Left lobe of liver (tissue), 2 donors: ENCODE measurements at regions not wholly inside any gene's neighbourhood (a gene's known extent, or its start where the extent isn't known, plus 50 kb on each side); places are given as distances from the start of the nearest gene placed in this dataset.
A peak's percentile ranks its signal among the peaks of the same experiment; 100 is the strongest.

Source experiments
- ATAC-seq: fragments of 200-7000 bp; cut with Tn5 transposase; one replicate; pipeline ENCODE4 v1.9.1; 2020; ENCODE audit warnings: mild to moderate bottlenecking, moderate library complexity
- DNase-seq: peaks from one replicate; pipeline ENCODE4 v3.0.0-alpha.2; 2020; ENCODE audit warnings: low spot score
- donor health status: DM: no; HTN: no; CAD: no; lungs with moderate emphysema.
- donor health status: DM: no; HTN: yes; CAD: no.

DNA sequence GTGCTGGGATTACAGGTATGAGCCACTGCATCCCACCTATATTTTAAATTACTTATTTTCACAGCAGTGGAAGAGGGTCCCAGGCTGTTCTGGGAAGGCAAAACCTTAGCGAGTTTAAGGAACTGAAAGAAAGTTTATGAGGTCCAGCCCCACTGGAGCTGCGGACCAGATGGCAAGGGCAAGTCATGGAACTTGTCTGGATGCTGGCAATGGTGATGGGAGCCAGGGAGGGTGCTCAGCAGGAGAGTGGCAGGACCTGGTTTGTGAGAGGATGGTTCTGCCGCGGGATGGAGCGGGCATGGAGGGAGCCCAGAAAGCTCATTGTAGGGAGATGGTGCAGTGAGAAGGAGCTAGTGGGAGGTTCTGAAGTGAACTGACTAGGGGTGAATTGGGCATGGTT, 50.6 kb upstream of the SLC45A1 start:
- ATAC-seq (no peak), DNase-seq (no peak)

DNA sequence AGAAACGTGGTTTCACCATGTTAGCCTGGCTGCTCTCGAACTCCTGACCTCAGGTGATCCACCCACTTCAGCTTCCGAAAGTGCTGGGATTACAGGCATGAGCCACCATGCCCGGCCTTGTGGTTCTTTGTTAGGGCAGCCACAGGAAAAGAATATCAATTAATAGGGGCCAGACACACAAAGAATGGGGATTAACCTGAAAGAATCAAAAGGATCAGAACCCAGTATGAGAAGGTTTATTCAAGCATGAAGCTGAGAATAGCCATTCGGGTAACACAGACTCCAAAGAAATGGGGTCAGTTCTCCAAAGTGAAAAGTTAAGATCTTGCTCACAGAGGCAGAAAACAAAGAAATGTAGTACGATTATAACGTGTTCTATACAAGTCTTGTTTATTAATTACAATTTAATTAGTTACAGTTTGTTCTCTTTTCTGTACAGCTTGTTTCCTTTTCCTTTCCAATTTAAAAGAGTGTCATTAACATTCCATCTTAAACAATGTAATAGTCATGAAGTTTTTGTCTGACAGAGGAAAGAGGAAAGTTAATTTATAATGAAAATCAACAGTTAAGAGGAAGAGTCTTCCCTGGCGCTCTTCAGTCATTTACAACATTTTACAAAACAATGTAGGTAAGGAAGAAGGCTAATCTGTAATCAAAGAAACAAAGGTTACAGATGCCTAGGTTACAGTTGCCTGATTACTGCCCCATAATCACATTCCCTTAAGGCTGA, 51.3 kb upstream of the SLC45A1 start:
- ATAC-seq, result no peak
- no peak for DNase-seq

DNA sequence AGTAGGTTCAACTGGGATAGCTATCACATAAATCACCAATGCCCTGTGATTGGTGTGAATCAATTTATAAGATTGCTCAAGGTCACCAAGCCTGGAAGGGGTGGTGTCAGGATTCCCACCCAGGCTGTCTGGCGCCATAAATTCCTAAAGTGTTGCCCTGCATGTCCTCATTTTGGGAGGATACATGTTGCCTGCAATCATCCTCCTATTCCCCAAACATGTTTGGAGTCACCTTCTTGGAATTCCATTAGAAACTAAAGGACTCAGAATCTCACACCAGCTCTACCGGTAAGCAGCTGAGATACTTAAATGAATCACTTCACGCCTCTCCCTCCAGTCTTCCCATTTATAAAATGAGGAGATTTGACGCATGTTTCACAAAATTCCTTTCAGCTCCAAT, 54.1 kb upstream of the SLC45A1 start:
- DNase-seq (no peak), ATAC-seq (no peak)

DNA sequence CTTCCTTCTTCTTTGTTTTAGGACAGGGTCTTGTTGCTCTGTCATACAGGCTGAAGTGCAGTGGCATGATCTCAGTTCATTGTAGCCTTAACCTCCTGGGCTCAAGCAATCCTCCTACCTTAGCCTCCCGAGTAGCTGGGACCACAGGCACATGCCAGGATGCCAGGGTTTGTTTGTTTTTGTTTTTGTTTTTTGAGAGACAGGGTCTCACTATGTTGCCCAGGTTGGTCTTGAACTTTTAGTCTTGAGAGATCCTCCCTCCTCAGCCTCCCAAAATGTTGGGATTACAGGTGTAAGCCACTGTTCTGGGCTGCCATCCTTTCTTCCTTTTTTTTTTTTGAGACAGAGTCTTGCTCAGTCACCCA, 56.5 kb upstream of the SLC45A1 start:
- ATAC-seq (no peak), DNase-seq (no peak)

DNA sequence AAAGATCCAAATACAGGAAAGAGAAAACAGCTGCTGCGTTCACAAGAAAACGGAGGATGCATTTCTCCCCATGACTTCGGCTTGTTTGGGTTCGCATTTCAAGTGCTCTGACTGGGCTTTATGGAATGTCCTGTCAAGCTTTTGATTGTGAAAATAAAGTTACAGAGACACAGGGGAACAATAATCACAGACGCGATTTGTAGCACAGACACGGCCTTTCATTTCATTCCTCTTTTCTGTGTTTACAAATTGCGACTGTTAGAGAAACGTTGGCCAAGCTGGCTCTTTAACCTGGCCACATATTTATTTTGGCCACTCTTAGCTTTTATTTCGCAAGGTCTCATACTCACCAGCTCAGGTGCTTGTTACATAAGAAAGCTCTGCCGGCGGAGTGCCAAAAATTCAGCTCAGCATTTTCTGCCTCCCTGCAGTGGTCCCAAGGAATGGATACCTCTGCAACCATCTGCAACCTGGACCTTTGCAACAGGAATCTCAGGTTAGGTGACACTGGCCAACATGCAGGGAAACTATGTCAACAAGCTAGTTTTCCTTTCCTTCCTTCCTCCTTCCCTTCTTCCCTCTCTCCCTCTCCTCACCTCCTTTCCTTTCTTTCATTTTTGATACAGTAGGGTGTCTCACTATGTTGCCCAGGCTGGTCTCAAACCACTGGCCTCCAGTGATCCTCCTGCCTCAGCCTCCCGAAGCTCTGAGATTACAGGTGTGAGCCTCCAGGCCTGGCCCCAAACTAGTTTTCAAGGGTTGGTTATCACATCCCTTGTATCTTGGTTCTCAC, 58.2 kb upstream of the SLC45A1 start:
- peak; percentile 91 for DNase-seq
- ATAC-seq, result peak; percentile 34

DNA sequence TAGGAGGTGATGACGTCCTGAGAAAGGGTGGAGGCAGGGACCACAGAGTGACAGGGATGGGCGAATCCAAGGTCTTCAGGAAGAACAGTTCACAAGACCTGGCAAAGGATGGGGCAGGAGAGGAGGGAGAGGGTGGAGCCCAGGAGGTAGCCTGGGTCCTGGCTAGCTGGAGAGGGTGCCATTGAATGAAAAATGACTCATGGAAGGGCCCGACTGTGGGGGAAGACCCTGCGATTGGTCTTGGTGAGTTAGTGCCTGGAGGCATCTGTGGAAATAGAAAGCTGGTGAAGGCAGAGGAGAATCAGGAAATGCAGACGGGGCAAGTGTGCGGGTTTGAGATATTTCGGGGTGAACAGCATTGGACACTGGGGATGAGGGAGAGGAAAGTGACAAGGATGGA, 60.3 kb upstream of the SLC45A1 start:
- ATAC-seq, result no peak

DNA sequence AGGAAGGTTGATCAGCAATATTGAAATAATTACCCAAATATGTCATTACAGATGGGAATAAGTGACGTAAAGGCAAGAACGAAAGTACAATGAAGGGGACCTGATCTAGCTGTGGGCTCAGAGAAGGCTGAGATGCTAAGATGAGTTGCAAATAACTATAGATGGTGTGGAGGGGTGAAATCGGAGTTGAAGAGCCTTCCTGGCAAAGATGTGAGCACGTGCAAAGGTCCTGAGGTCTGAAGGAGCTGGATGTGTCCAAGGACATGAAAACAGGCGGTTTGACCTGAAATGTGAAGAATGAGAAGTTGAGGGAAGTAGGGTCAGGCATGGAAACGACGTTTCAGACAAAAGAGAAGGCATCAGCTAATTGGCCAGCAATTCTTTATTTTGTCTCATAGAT, 61.6 kb upstream of the SLC45A1 start:
- no peak for ATAC-seq
- no peak for DNase-seq

More for the DNA sequence above, 60.3 kb upstream of the SLC45A1 start:
- DNase-seq, result no peak

DNA sequence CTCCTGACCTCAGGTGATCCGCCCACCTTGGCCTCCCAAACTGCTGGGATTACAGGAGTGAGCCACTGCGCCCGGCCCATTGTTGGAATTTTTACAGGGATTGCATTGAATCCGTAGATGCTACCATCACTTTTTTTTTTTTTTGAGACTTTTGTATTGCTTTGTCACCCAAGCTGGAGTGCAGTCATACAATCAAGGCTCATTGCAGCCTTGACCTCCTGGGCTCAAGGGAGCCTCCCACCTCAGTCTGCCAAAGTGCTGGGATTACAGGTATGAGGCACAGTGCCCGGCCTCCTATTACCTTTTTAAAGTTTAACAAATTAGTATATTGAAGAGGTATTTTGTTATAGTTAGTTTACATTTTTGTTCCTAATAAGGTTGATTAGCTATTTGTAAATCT, 62.2 kb upstream of the SLC45A1 start:
- ATAC-seq, result peak; percentile 53
- peak; percentile 84 for DNase-seq

DNA sequence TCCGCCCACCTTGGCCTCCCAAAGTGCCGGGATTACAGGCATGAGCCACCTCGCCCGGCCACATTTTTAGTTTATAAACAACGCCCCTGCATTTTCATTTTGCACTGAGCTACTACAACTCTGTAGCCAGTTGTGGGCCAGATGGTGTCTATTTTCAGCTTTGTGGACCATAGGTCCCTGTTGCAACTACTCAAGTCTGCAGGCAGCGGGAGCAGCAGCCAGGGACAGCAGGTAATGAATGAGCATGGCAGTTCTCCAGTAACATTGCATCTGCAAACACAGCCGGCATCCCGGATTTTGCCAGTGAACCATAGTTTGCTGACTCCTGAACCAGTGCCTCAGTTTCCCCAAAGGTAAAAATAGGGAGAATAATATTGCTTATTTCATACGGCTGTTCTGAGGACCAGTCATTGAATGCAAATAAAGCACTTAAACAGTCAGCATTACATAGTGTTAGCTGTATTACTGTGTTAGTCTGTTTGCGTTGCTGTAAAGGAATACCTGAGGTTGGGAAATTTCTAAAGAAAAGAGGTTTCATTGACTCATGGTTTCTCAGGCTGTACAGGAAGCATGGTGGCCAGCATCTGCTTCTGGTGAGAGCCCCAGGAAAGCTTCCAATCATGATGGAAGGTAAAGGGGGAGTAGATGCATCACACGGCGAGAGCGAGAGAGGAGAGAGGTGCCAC, 65.5 kb upstream of the SLC45A1 start:
- ATAC-seq (peak; percentile 81), DNase-seq (peak; percentile 77)

DNA sequence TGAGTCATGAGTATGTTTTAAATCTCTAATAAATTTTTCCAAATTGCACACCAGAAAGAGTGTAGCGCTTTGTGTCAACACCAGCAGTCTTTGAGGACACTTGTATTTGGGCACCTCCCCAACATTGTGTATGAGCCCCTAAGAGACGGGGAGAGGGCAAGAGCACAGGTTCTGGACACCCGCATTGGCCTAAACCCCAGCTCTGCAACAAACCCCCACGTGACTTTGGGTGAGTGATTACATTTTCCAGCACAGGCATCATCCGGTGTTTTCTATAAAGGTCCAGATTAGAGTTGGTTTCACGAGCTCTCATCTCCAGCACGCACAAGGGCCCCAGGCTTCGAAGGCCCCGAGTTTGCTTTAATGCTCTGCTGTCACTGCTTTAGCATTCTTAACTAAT, 66.3 kb upstream of the SLC45A1 start:
- no peak for DNase-seq
- no peak for ATAC-seq

DNA sequence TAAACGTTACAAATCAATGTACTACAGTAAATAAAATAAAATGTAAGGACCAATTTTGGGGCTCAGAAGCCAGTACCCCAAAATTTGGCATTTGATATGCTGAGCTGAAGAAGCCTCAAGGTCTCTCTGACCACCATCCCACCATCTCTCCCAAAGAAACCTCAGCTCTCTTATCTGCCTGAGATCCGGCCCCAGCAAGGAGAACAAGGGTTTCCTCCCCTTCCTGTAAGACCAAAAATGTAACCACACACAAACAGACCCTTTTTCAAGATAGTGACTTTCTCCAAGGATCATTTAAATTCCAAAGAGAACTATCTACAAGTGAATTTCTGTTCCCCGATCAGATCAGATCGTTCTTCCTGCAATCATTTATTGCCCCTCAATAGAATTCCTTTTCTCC, 68.1 kb upstream of the SLC45A1 start:
- ATAC-seq (no peak), DNase-seq (no peak)

DNA sequence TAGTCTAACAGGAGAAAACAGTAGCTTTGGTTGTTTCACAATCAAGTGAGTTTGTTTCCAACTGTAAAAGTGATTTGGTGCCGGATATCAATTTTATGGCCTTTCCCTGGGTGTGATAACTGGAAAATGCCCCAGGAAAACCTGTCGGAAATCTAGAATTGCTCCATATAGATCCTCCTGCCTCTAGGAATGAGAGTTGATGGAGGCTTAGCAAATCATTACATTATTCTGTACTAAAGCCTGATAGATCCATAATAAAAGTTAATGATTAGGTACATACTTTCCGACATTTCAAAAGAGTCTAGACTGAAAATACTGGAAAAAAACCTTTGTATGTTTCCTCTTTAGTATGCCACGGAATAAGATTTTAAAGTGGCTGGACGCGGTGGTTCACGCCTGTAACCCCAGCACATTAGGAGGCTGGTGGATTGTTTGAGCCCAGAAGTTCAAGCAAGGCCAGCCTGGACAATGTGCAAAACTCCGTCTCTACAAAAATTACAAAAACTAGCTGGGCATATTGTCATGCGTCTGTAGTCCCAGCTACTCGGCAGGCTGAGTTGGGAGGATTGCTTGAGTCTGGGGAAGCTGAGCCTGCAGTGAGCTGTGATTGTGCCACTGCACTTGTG, 70.0 kb upstream of the SLC45A1 start:
- no peak for DNase-seq
- ATAC-seq, result peak; percentile 51

DNA sequence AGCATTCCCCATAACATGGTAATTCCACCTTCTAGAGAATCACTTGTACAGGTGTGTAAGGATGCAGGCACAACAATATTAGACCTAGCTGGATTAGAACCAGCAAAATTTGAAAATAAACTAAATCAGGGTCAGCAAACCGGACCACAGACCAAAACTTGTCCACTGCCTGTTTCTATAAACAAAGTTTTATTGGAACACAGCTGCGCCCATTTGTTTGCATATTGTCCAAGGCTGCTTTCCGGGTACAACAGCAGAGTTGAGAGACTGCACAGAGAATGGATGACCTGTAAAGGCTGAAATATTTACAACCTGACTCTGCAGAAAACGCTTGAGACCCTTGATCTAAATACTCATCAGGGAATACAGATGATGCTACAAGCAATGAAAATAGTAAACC, 73.6 kb upstream of the SLC45A1 start:
- no peak for ATAC-seq
- DNase-seq, result no peak

DNA sequence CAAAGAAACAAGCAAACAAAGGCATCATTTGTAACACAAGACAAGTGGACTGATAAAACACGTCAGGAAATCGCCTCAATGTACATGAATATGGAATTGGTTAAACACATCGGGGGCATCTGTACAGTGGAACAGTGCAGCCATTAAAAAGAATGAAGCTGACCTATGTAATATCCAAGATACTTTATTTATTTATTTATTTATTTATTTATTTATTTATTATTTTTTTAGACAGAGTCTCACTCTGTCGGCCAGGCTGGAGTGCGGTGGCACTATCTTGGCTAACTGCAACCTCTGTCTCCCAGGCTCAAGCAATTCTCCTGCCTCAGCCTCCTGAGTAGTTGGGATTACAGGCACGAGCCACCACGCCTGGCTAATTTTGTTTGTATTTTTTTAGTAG, 75.4 kb upstream of the SLC45A1 start:
- no peak for ATAC-seq

DNA sequence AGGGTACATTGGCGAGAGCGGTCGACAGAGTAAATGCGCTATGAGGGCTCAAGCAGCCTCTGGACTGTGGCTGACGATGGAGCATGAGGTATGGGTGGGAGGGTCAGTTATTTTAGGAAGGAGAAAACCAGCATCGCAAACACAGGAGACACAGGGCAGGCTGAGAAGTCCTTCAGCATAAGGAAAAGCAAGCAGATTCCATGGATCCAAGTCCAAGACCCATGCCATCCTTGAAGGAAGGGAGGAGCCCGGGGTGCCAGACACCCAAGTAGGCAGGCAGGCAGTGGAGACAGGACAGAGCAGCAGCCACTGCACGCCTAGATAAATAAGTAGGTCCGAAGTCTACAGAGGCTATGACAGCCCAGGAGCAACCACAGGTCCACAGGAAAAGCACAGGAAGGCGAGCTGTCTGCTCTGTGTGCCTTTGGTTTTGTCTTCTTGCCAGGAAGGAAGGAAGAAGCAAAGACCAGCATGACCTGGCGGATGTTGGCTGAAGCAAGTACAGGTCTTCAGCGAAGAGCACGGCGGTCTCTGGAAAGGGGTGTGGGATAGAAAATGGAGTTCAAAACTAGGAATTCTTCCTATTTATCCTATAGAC, 76.4 kb upstream of the SLC45A1 start:
- DNase-seq (peak; percentile 58), ATAC-seq (peak; percentile 57)

More for the DNA sequence above, 75.4 kb upstream of the SLC45A1 start:
- no peak for DNase-seq

DNA sequence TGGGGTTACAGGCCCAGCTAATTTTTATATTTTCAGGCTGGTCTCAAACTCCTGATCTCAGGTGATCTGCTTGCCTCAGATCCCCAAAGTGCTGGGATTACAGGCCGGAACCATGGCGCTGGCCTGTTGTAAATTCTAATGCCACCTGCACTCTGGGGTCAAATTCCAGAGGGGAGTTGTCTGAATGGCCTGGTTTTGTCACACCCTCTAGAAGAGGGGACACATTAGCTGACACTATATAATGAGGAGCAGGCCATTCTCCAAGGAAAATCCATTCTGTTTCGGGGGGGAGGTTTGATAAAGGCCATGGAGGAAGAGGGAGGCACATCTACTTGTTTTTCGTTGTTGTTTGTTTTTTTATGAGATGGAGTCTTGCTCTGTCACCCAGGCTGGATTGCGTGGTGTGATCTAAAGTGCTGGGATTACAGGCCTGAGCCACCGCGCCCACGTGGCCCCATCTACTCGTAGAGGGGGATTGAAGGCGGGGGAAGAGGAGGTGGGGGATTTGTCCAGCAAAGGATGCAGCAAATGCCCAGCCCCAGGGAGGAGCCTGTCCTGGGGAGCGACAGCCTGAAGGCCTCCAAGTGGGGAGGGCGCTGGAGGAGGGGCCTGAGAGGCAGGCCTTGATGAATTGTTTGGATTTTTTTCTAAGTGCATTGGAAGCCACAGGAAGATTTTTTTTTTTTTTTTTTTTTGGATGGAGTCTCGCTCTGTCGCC, 78.4 kb upstream of the SLC45A1 start:
- DNase-seq (peak; percentile 79), ATAC-seq (peak; percentile 80)

DNA sequence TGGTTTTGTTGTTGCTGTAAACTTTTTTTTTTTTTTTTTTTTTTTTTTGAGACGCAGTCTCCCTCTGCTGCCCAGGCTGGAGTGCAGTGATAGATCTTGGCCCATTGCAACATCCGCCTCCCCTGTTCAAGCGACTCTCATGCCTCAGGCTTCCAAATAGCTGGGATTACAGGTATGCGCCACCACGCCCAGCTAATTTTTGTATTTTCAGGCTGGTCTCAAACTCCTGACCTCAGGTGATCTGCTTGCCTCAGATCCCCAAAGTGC, 78.9 kb upstream of the SLC45A1 start:
- ATAC-seq (peak; percentile 69), DNase-seq (peak; percentile 71)

DNA sequence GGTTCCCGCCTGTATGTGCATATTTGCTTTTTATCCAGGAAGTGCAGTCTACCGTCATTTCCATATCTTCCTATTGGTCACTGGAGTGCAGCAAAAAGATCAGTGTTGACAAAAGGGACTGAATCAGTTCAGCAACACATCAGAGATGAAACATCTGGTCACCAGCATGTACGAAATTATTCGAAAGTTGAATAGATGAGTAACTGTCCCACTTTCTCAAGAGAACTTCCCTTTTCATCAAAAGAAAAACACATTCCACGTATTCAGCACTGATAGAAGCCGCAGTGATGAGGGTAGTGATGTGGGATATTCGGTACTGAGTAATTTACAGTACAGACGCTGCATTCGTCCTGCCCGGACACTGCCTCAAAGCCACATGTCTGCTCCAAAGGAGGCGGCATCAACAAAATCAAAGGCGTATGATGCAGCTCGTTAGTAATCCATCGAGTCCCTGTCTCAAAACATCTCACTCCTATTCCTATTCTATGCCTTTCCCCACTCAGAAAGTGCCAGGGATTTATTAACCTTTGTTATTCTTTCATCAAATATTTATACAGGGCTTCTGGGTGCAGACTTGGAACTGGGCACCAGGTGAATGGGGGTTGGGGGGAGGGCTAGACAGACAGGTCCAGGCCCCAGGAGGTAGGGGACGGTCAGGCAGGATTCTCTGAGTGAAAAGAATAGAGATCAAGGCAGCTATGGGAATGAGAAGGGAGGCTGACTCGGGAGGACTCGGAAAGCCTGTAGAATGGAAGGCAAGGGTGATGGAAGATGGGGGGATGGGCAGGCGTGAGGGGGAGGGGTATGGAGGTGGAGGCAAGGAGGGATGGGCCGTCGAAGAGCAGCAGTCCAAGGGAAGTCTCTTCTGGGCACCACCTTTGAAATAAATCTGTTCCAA, 79.5 kb upstream of the SLC45A1 start:
- DNase-seq (peak; percentile 52), ATAC-seq (peak; percentile 23)

DNA sequence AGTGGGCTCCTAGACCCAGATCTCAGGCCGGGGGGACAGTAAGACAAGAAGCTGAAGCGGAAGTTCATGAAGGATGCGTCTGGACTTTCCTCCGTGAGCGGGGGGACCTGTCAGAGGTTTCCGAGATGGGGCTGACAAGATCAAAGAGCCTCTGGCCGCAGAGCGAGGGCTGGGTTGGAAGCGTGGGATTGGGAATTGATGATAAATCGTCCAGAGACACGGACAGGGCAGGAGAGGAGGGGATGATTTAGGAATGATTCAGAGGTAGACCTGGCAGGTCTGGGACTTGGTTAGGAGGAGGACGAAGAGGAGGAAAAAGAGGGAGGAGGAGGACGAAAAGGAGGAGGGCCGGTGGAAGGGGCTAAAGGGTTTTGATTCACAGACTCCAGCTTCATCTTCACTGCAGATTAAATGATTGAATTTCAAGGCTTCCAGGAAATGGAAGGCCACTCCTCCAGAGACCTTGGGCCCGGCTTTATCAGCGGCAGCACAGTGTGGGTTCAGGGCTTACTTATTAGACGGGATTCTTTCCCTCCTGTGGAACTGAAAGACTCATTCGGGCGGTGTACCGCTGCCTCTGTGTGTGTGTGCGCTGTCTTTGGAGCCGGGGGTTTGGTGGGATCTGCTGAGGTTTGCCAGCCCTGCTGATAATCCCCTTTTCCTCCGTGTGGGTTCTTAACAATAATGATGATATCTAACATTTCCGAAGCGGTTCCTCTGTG, 85.7 kb upstream of the SLC45A1 start:
- DNase-seq (no peak), ATAC-seq (no peak)
